Nephron (organoid): ENCODE measurements at regions not wholly inside any gene's neighbourhood (a gene's known extent, or its start where the extent isn't known, plus 50 kb on each side); places are given as distances from the start of the nearest gene placed in this dataset.
A peak's percentile ranks its signal among the peaks of the same experiment; 100 is the strongest.
"Not testable (repeated sequence)": the region's sequence is repeated elsewhere in the genome, so short reads cannot be mapped to it uniquely, and the experiment has no call there.

ENCODE experiments used
- H3K27ac Mint-ChIP-seq, 3 experiments: 2 replicates each; pipeline ENCODE4 v1.8.0; 2020; ENCODE audit warnings: mixed read lengths in 3 of 3, mild to moderate bottlenecking in 2 of 3, moderate library complexity in 1 of 3
- H3K27me3 Mint-ChIP-seq: 2 replicates; pipeline ENCODE4 v1.8.0; 2021; ENCODE audit warnings: low read depth, mild to moderate bottlenecking, moderate library complexity, mixed read lengths
- H3K36me3 Mint-ChIP-seq: 2 replicates; pipeline ENCODE4 v1.8.0; 2020; ENCODE audit warnings: low read depth, mixed read lengths
- H3K4me1 Mint-ChIP-seq: 2 replicates; pipeline ENCODE4 v1.8.0; 2020; ENCODE audit warnings: mixed read lengths
- H3K4me3 Mint-ChIP-seq, 3 experiments: 2 replicates each; pipeline ENCODE4 v1.8.0; 2020; ENCODE audit warnings: mild to moderate bottlenecking in 3 of 3, mixed read lengths in 3 of 3, moderate library complexity in 2 of 3
- H3K9me3 Mint-ChIP-seq: 2 replicates; pipeline ENCODE4 v1.8.0; 2020; ENCODE audit warnings: mixed read lengths
- TF ChIP-seq, protein P1 (sequence below), 3 experiments: fragments of 200-600 bp; sonication (generic); IDR thresholded peaks; one replicate each; pipeline ENCODE4 v1.5.0; 2021; ENCODE audit warnings: antibody characterized with exemption in 3 of 3; ENCODE audit not compliant: unreplicated experiment in 3 of 3

DNA sequence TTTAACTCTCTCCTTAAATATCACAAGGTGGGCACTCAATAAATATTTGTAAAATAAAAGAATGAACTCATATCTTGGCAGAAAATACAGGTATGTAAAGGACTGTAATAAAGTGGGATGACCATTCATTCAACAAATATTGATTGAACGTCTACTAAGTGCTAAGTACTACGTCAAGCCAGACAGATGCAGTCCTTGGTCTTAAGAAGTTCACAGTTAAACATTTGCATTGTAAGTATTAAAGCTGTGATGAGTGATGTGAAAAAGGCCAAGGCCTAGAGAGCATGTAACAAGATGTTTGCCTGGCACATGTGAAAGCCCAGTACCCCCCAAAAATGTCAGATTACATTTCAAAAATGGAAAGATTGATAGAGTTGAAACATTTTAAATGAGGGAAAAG lies 130.1 kb upstream of the TMEM170B start:
- H3K36me3 Mint-ChIP-seq, result no peaks in the 10 kb centered on the region
- no peaks in the 10 kb centered on the region for H3K9me3 Mint-ChIP-seq
- no peak overlapping the region for H3K27ac Mint-ChIP-seq
- peaks cover 3% of the 10 kb centered on the region for H3K27me3 Mint-ChIP-seq
- TF ChIP-seq, protein P1, sequence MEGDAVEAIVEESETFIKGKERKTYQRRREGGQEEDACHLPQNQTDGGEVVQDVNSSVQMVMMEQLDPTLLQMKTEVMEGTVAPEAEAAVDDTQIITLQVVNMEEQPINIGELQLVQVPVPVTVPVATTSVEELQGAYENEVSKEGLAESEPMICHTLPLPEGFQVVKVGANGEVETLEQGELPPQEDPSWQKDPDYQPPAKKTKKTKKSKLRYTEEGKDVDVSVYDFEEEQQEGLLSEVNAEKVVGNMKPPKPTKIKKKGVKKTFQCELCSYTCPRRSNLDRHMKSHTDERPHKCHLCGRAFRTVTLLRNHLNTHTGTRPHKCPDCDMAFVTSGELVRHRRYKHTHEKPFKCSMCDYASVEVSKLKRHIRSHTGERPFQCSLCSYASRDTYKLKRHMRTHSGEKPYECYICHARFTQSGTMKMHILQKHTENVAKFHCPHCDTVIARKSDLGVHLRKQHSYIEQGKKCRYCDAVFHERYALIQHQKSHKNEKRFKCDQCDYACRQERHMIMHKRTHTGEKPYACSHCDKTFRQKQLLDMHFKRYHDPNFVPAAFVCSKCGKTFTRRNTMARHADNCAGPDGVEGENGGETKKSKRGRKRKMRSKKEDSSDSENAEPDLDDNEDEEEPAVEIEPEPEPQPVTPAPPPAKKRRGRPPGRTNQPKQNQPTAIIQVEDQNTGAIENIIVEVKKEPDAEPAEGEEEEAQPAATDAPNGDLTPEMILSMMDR (IDR thresholded peaks at IDR 0.05; ENCODE audit: unreplicated experiment in 3 of 3), result no peak
- no peak overlapping the region for H3K4me3 Mint-ChIP-seq
- peaks cover 5% of the 10 kb centered on the region for H3K4me1 Mint-ChIP-seq

DNA sequence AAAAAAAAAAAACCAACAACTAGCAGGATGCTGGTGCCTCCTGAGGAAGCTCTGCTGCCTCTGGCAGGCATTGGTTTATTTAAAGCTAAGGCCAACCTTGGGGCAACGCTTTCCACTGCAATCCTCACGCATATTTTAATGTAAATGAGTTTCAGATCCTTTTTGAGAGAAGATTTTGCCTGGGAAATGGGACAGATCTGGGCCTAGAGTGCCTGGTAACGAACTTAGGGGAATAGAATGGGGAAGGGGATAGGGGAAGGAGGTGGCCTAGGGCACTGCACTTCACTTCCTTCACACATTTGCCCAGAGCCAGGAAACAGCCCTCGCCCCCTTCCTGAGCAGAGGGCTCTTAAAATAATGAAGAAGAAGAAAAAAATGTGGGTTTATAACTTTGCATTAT lies 132.7 kb upstream of the TMEM170B start:
- Mint-ChIP-seq H3K4me3 (no peak overlapping the region), H3K27ac (no peak overlapping the region), H3K36me3 (no peaks in the 10 kb centered on the region), H3K4me1 (no peaks in the 10 kb centered on the region), H3K27me3 (peaks cover 3% of the 10 kb centered on the region), H3K9me3 (peaks cover 3% of the 10 kb centered on the region)
- TF ChIP-seq, protein P1 (IDR thresholded peaks at IDR 0.05; ENCODE audit: unreplicated experiment in 3 of 3), result no peak

DNA sequence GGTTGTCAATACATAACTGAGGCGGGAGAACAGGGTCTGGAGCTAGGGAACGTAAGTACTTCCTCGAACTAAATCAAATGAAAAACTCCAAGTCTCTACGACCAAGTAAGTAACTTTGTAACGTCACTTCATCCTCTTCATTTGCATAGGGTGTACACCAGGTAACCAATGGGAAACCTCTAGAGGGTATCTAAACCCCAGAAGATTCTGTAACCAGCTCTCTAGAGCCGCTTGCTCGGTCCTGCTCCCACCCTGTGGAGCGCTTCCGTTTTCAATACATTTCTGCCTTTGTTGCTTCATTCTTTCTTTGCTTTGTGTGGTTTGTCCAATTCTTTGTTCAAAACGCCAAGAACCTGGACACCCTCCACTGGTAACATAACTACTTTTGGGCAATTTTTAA lies 133.5 kb upstream of the TMEM170B start:
- Mint-ChIP-seq H3K4me3 (no peak overlapping the region), H3K27me3 (peaks cover 3% of the 10 kb centered on the region), H3K36me3 (no peaks in the 10 kb centered on the region), H3K4me1 (no peaks in the 10 kb centered on the region), H3K9me3 (peaks cover 3% of the 10 kb centered on the region), H3K27ac (no peak overlapping the region)
- TF ChIP-seq, protein P1 (IDR thresholded peaks at IDR 0.05; ENCODE audit: unreplicated experiment in 3 of 3), result no peak

DNA sequence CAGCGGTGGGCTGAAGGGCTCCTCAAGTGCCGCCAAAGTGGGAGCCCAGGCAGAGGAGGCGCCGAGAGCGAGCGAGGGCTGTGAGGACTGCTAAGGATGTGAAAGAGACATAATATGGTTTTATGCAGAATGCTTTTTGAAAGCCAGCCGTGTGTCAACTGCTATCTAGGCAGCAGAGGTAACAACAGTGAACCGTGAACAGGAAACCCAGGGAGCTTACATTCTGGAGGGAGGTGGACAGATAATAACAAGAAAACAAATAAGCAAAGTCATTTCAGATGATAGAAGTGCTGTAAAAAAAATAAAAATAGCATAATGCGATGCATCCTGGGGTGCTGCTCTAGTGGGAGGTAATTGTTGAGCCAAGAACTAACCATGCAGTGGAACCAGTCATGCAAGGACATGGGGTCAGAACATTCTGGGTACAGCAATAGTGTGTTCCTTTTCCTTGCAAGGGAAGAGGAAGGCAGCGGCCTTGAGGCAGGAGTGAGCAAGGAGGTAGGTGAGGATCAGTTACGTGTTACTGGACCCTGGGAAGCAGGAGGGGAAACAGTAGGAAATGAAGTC lies 134.4 kb upstream of the TMEM170B start:
- H3K27ac Mint-ChIP-seq, result no peak overlapping the region
- H3K36me3 Mint-ChIP-seq, result no peaks in the 10 kb centered on the region
- no peaks in the 10 kb centered on the region for H3K4me1 Mint-ChIP-seq
- no peak overlapping the region for H3K4me3 Mint-ChIP-seq
- H3K9me3 Mint-ChIP-seq, result peaks cover 3% of the 10 kb centered on the region
- peaks cover 3% of the 10 kb centered on the region for H3K27me3 Mint-ChIP-seq
- TF ChIP-seq, protein P1 (IDR thresholded peaks at IDR 0.05; ENCODE audit: unreplicated experiment in 3 of 3), result no peak

DNA sequence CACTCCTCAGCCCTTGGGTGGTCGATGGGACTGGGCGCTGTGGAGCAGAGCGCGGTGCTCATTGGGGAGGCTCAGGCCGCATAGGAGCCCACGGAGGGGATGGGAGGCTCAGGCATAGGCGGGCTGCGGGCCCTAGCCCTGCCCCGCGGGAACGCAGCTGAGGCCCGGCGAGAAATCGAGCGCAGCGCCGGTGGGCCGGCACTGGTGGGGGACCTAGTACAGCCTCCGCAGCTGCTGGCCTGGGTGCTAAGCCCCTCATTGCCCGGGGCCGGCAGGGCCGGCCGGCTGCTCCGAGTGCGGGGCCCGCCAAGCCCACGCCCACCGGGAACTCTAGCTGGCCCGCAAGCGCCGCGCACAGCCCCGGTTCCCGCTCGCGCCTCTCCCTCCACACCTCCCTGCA lies 135.0 kb upstream of the TMEM170B start:
- H3K27me3 Mint-ChIP-seq, H3K4me1 Mint-ChIP-seq, H3K9me3 Mint-ChIP-seq, H3K4me3 Mint-ChIP-seq, H3K36me3 Mint-ChIP-seq, H3K27ac Mint-ChIP-seq: not testable (repeated sequence)

DNA sequence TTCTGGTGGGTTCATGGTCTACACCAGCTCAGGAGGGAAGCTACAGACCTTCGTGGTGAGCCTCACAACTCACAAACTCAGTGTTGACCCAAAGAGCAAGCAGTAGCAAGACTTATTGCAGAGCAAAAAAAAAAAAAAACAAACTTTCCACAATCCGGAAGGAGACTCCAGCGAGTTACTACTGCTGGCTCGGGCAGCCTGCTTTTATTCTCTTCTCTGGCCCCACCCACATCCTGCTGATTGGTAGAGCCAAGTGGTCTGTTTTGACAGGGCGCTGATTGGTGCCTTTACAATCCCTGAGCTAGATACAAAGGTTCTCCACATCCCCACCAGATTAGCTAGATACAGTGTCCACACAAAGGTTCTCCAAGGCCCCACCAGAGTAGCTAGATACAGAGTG lies 135.6 kb upstream of the TMEM170B start:
- not testable (repeated sequence) for H3K27me3 Mint-ChIP-seq, H3K9me3 Mint-ChIP-seq, H3K27ac Mint-ChIP-seq, H3K4me1 Mint-ChIP-seq, H3K4me3 Mint-ChIP-seq, H3K36me3 Mint-ChIP-seq

DNA sequence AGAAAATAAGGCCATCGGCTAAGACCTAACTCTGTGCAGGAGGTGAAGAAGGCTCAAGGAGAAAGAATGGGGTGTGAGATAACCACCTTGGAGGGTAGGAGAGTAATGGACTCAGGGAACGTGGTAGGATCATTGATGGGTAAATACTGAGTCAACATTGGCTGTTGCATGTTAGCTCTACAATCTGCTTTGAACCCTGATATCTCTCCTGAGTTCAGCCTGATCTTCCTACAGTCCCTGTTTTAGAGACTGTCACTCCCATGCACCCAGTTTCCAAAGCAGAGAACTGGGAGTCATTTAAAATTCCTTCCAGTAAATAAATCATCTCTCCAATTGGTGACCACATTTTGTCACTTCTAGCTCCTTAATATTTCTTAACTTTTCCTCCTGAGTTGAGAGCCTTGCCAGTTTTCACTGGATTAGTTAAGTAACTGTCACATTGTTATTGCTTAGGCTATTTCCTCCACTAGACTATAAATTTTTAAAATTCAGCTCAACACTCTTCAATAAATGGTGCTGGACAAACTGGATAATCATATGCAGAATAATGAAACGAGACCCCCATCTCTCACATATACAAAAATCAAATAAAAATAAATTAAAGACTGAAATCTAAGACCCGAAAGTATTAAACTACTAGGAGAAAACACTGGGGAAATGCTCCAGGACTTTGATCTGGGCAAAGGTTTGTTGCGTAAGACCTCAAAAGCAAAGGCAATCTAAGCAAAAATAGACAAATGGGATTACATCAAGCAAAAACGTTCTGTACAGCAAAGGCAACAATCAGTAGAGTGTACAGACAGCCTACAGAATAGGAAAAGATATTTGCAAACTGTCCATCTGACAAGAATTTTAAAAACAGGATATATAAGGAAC lies 138.9 kb upstream of the TMEM170B start:
- no peaks in the 10 kb centered on the region for H3K27me3 Mint-ChIP-seq
- peak overlapping the region; percentile 33 to 65 (median 48) for H3K27ac Mint-ChIP-seq
- H3K4me1 Mint-ChIP-seq, result no peaks in the 10 kb centered on the region
- TF ChIP-seq, protein P1 (IDR thresholded peaks at IDR 0.05; ENCODE audit: unreplicated experiment in 3 of 3), result no peak
- no peak overlapping the region for H3K4me3 Mint-ChIP-seq
- H3K36me3 Mint-ChIP-seq, result no peaks in the 10 kb centered on the region
- H3K9me3 Mint-ChIP-seq, result peaks cover 3% of the 10 kb centered on the region
